OCI-LY1 (cell line): ENCODE measurements at regions not wholly inside any gene's neighbourhood (a gene's known extent, or its start where the extent isn't known, plus 50 kb on each side); places are given as distances from the start of the nearest gene placed in this dataset.

Experiments used
- CTCF ChIP-seq: fragments of 200-600 bp; sonication (generic), shearing (Covaris generic); IDR thresholded peaks from 2 replicates; pipeline ENCODE4 v1.5.1; 2017; ENCODE audit warnings: mild to moderate bottlenecking, antibody characterized with exemption, low read length, moderate library complexity, mixed read lengths
- EZH2 ChIP-seq: fragments of 200-600 bp; sonication (generic), shearing (Covaris generic); IDR thresholded peaks from 2 replicates; pipeline ENCODE4 v1.8.0; 2017; ENCODE audit warnings: borderline replicate concordance, mixed run types, mild to moderate bottlenecking, antibody characterized with exemption, low read length, moderate library complexity, mixed read lengths

GRCh38 chrX:20479896-20480295 lies 213.2 kb upstream of the RPS6KA3 start:
- TF ChIP-seq CTCF: no peak
- TF ChIP-seq EZH2: no peak
